HG03460 (cell line): ENCODE measurements at regions not wholly inside any gene's neighbourhood (a gene's known extent, or its start where the extent isn't known, plus 50 kb on each side); places are given as distances from the start of the nearest gene placed in this dataset.

Experiments used
- ATAC-seq: cut with Tn5 transposase; IDR thresholded peaks from one replicate; pipeline ENCODE4 v1.9.1; 2021; ENCODE audit not compliant: unreplicated experiment

- no peak for ATAC-seq
These were observed 408.7 kb downstream of the NUF2 start for GRCh38 chr1:163730411-163730821.

GRCh38 chr1:163737261-163737660 is 415.5 kb downstream of the NUF2 start:
- no peak for ATAC-seq

- no peak for ATAC-seq
These were observed 422.6 kb downstream of the NUF2 start for GRCh38 chr1:163744301-163744887.

GRCh38 chr1:163745204-163745603 is 423.4 kb downstream of the NUF2 start:
- ATAC-seq, result no peak

GRCh38 chr1:163747261-163747660 is 425.5 kb downstream of the NUF2 start:
- no peak for ATAC-seq

- no peak for ATAC-seq
These were observed 426.1 kb downstream of the NUF2 start for GRCh38 chr1:163747855-163748254.

GRCh38 chr1:163758977-163759670 is 437.4 kb downstream of the NUF2 start:
- no peak for ATAC-seq

GRCh38 chr1:163761898-163762297 is 440.1 kb downstream of the NUF2 start:
- ATAC-seq, result no peak

- ATAC-seq, result no peak
These were observed 444.6 kb downstream of the NUF2 start for GRCh38 chr1:163766257-163766918.

GRCh38 chr1:163768576-163768975 is 446.8 kb downstream of the NUF2 start:
- no peak for ATAC-seq

GRCh38 chr1:163770265-163770664 is 448.5 kb downstream of the NUF2 start:
- no peak for ATAC-seq

- no peak for ATAC-seq
These were observed 449.9 kb downstream of the NUF2 start for GRCh38 chr1:163771637-163772036.

GRCh38 chr1:163772246-163772645 is 450.5 kb downstream of the NUF2 start:
- no peak for ATAC-seq

GRCh38 chr1:163773396-163773795 is 451.6 kb downstream of the NUF2 start:
- ATAC-seq, result no peak

- no peak for ATAC-seq
These were observed 452.7 kb downstream of the NUF2 start for GRCh38 chr1:163774401-163774945.

GRCh38 chr1:163774978-163775620 is 453.3 kb downstream of the NUF2 start:
- no peak for ATAC-seq

- ATAC-seq, result no peak
These were observed 455.5 kb downstream of the NUF2 start for GRCh38 chr1:163777205-163777604.

- no peak for ATAC-seq
These were observed 459.4 kb downstream of the NUF2 start for GRCh38 chr1:163781146-163781545.

- ATAC-seq, result no peak
These were observed 464.2 kb downstream of the NUF2 start for GRCh38 chr1:163785868-163786405.

GRCh38 chr1:163789911-163790310 is 468.2 kb downstream of the NUF2 start:
- ATAC-seq, result no peak

GRCh38 chr1:163794551-163794950 is 472.8 kb downstream of the NUF2 start:
- ATAC-seq, result no peak
